ENCODE measurements at regions not wholly inside any gene's neighbourhood (a gene's known extent, or its start where the extent isn't known, plus 50 kb on each side); places are given as distances from the start of the nearest gene placed in this dataset.

DNA sequence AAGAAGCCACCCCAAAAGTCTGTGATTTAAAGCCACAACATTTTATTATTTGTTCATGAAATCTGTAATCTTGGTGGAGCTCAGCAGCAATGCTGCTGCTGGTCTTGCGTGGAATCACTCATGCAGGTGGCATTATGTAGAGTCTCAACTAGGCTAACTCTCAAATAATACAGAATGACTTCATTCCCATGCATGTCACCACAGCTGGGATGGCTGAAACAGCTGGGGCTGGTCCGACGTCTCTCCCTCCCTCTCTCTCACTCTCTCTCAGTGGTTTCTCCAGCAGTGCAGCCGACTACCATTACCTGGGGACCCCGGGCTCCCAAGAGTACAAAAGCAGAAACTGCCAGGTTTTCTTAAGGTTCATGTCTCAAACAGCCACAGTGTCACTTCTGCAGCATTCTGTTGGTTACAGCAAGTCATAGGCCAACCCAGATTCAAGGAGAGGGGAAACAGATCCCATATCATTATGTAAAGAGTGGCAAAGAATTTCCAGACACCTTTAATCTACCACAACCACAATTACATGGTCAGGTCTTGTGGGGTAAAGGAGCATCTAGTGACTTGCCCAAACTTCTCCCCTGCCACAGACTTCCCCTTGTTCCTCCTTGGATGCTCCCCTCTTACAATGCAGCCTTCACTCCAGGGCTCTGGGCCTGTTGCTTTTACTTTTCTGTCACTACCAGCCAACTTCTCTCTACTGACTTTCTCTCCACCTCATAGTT, 192.0 kb upstream of the HMGA2 start:
- TF ChIP-seq, protein P1, sequence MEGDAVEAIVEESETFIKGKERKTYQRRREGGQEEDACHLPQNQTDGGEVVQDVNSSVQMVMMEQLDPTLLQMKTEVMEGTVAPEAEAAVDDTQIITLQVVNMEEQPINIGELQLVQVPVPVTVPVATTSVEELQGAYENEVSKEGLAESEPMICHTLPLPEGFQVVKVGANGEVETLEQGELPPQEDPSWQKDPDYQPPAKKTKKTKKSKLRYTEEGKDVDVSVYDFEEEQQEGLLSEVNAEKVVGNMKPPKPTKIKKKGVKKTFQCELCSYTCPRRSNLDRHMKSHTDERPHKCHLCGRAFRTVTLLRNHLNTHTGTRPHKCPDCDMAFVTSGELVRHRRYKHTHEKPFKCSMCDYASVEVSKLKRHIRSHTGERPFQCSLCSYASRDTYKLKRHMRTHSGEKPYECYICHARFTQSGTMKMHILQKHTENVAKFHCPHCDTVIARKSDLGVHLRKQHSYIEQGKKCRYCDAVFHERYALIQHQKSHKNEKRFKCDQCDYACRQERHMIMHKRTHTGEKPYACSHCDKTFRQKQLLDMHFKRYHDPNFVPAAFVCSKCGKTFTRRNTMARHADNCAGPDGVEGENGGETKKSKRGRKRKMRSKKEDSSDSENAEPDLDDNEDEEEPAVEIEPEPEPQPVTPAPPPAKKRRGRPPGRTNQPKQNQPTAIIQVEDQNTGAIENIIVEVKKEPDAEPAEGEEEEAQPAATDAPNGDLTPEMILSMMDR (IDR thresholded peaks at IDR 0.05; ENCODE audit: low read depth, low read length, missing input control) = no peak
- TF ChIP-seq TAF1 (conservative IDR thresholded peaks at IDR 0.05) = no peak
- TF ChIP-seq JUND (IDR thresholded peaks at IDR 0.05) = no peak
- no peak for TF ChIP-seq YY1 (IDR thresholded peaks at IDR 0.05)
- TF ChIP-seq GABPA (IDR thresholded peaks at IDR 0.05 in 1 of 2, conservative IDR thresholded peaks at IDR 0.05 in 1 of 2) = no peak
- no peak for TF ChIP-seq HNF4A (conservative IDR thresholded peaks at IDR 0.05)
- no peak for TF ChIP-seq RXRA (IDR thresholded peaks at IDR 0.05)

Data from liver (tissue), 3 donors.